Liver (tissue), 3 donors: ENCODE measurements at regions not wholly inside any gene's neighbourhood (a gene's known extent, or its start where the extent isn't known, plus 50 kb on each side); places are given as distances from the start of the nearest gene placed in this dataset.

Experiments
- JUND ChIP-seq, 2 donors: IDR thresholded peaks; 2 replicates each; pipeline ENCODE4 v1.6.1; 2016; ENCODE audit warnings: antibody characterized with exemption in 2 of 2
- RAD21 ChIP-seq, 2 donors: IDR thresholded peaks; 2 replicates each; pipeline ENCODE4 v1.6.1; 2016; ENCODE audit warnings: antibody characterized with exemption in 2 of 2, mild to moderate bottlenecking in 2 of 2
- TAF1 ChIP-seq: conservative IDR thresholded peaks from 2 replicates; pipeline ENCODE4 v1.6.1; 2016; ENCODE audit warnings: antibody characterized with exemption, mild to moderate bottlenecking
- TF ChIP-seq, protein P1 (sequence below): fragments of 150-350 bp; IDR thresholded peaks from 2 replicates; pipeline ENCODE4 v1.5.1; 2017; ENCODE audit warnings: improper control_type of control experiment, low read depth, low read length; ENCODE audit not compliant: missing input control
- donor health status: healthy.
- donor health status: healthy.

DNA sequence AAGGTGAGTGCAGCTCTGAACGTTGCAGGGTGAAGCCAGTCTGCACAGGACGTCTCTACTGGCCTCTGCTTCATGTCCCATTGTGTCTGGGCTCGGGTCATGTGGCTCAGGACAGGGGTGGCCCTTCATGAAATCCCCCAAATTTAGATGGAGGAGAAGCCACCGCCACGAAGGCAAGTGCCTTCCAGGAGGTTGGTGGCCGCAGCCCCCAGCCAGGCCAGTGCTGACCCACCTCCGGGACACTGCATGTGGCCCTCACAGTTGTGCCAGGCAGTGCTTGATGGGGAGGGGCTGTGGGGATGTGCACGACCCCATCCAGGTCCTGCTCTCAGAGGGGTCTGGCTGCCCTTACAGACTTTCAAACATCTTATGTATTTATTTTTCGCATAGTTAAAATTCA, 1311.1 kb downstream of the BRD1 start:
- TF ChIP-seq, protein P1, sequence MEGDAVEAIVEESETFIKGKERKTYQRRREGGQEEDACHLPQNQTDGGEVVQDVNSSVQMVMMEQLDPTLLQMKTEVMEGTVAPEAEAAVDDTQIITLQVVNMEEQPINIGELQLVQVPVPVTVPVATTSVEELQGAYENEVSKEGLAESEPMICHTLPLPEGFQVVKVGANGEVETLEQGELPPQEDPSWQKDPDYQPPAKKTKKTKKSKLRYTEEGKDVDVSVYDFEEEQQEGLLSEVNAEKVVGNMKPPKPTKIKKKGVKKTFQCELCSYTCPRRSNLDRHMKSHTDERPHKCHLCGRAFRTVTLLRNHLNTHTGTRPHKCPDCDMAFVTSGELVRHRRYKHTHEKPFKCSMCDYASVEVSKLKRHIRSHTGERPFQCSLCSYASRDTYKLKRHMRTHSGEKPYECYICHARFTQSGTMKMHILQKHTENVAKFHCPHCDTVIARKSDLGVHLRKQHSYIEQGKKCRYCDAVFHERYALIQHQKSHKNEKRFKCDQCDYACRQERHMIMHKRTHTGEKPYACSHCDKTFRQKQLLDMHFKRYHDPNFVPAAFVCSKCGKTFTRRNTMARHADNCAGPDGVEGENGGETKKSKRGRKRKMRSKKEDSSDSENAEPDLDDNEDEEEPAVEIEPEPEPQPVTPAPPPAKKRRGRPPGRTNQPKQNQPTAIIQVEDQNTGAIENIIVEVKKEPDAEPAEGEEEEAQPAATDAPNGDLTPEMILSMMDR = no peak
- TF ChIP-seq TAF1 (no peak), RAD21 (IDR thresholded peaks at IDR 0.05) (no peak), JUND (IDR thresholded peaks at IDR 0.05) (no peak)
